ENCODE measurements at regions not wholly inside any gene's neighbourhood (a gene's known extent, or its start where the extent isn't known, plus 50 kb on each side); places are given as distances from the start of the nearest gene placed in this dataset.

DNA sequence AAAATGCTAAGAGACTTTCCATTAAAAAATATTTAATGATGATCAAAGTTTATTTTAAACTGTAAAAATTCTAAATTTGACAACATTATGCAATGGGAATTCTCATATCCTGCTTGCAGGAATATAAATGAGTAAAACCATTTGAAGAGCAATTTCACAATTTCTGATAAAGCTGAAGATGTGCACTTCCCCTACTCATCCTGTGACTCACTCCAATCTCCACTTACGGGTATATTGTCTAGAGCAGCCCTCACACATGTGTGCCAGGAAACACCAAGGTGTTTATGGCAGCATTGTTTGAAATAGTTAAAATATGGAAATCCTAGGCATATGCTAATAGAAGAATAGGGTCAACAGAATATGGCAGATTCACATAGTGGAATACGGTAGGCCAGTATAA lies 158.4 kb downstream of the PDHA2 start:
- no peak overlapping the region for H3K27ac ChIP-seq
- no peak overlapping the region for H3K4me3 ChIP-seq (ENCODE audit: low read depth, low read length)
- no peaks in the 10 kb centered on the region for H3K36me3 ChIP-seq
- DNase-seq, result no peak
- no peaks in the 10 kb centered on the region for H3K9me3 ChIP-seq (ENCODE audit: severe bottlenecking)
- H3K27me3 ChIP-seq (ENCODE audit: insufficient read depth, low read depth, severe bottlenecking), result no peaks in the 10 kb centered on the region
- TF ChIP-seq, protein P1, sequence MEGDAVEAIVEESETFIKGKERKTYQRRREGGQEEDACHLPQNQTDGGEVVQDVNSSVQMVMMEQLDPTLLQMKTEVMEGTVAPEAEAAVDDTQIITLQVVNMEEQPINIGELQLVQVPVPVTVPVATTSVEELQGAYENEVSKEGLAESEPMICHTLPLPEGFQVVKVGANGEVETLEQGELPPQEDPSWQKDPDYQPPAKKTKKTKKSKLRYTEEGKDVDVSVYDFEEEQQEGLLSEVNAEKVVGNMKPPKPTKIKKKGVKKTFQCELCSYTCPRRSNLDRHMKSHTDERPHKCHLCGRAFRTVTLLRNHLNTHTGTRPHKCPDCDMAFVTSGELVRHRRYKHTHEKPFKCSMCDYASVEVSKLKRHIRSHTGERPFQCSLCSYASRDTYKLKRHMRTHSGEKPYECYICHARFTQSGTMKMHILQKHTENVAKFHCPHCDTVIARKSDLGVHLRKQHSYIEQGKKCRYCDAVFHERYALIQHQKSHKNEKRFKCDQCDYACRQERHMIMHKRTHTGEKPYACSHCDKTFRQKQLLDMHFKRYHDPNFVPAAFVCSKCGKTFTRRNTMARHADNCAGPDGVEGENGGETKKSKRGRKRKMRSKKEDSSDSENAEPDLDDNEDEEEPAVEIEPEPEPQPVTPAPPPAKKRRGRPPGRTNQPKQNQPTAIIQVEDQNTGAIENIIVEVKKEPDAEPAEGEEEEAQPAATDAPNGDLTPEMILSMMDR (IDR thresholded peaks at IDR 0.05; ENCODE audit: low read depth, low read length), result no peak

DNA sequence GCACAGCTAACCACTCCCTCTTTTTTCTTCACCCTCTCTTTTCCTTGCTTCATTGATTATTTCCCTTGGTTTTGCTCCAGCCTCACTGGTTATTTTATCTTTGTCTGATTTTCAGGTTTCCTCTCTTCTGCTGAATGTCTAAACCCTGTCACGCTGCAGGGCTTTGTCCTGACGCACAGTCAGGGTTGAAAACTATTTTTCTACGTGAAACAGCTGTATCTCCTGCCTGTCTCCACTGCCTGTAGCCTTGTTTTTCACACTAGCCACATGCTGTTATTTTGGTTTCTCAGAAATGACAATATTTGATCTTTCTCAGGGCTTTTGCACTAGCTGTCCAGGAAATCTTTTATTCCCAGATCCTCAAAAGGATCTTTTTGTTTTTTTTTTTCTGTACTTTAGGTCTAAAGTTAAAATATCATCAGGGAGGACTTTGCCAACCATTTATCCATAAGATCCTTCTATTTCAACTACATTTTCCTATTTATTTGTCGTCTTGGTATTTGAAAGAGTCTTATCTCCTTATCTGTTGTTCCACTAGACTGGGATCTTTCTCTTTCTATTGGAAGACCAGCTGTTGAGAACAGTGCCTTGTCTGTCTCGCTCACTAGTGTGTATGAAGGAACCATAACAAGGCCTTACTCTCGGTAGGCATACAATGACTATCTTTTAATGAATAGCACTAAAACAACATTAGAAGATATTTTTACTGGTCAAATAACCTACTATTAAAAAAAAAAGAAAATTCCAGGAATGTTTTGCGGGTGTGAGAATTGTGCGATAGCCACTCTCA lies 164.3 kb downstream of the PDHA2 start:
- no peak overlapping the region for H3K27ac ChIP-seq
- TF ChIP-seq, protein P1 (IDR thresholded peaks at IDR 0.05; ENCODE audit: low read depth, low read length), result no peak
- no peak for DNase-seq

DNA sequence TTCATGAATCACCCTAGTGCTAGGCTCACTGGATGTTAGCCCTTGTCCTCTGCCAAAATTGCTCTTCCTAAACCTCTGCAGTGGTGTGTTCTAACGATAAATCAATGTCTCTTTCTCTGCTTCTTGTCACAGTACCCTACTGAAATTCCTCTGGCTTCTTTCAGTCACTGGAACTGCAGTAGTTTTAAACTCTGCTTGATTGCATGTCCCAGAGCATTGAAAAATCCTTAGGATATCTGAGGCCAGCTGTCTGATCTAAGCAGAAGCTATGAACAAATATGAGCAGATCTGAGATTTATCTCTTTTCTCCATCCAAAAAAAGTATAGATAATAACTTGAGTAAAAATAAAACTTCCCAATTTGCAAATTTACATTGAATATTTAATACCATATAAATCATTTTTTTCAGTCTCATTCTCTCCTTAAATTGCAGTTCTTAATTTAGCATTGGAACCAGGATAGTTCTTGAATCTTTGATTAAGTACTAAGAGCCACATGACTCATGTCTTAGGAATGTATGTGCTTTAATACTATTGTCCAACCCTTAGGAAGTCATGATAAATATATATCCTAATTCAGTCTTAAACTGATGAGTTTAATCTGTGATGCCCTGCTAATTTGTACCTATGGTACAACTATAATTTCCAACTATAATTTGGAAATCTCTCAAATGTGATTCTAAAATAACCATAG lies 169.7 kb downstream of the PDHA2 start:
- no peak for DNase-seq
- Histone ChIP-seq H3K4me3 (ENCODE audit: low read depth, low read length) (no peak overlapping the region), H3K36me3 (no peaks in the 10 kb centered on the region), H3K27ac (no peak overlapping the region), H3K9me3 (ENCODE audit: severe bottlenecking) (no peaks in the 10 kb centered on the region), H3K27me3 (ENCODE audit: insufficient read depth, low read depth, severe bottlenecking) (no peaks in the 10 kb centered on the region)
- TF ChIP-seq, protein P1 (IDR thresholded peaks at IDR 0.05; ENCODE audit: low read depth, low read length), result no peak

More for the DNA sequence above, 164.3 kb downstream of the PDHA2 start:
- H3K9me3 ChIP-seq (ENCODE audit: severe bottlenecking), result no peaks in the 10 kb centered on the region
- no peaks in the 10 kb centered on the region for H3K36me3 ChIP-seq
- H3K4me3 ChIP-seq (ENCODE audit: low read depth, low read length), result no peak overlapping the region
- H3K27me3 ChIP-seq (ENCODE audit: insufficient read depth, low read depth, severe bottlenecking), result no peaks in the 10 kb centered on the region

DNA sequence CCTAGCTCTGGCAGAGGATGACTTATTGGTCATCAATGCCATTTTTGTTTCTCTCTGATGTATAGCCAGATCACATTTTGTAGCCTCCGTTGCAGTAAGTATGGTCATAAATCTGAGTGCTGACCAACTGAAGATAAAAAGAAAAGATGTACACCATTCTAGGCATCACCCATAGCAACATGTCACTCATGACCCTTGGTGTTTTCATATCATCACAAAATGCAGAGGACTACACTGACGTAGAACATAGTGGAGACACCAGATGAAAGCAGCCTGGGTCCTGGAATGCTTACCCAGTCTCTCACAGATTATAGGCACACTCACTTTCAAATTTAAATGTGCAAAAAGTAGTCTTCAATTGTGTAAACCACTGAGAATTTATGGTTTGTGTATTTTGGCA lies 172.8 kb downstream of the PDHA2 start:
- Histone ChIP-seq H3K9me3 (ENCODE audit: severe bottlenecking) (no peaks in the 10 kb centered on the region), H3K27ac (no peak overlapping the region), H3K27me3 (ENCODE audit: insufficient read depth, low read depth, severe bottlenecking) (no peaks in the 10 kb centered on the region), H3K4me3 (ENCODE audit: low read depth, low read length) (no peak overlapping the region), H3K36me3 (no peaks in the 10 kb centered on the region)
- DNase-seq, result no peak
- TF ChIP-seq, protein P1 (IDR thresholded peaks at IDR 0.05; ENCODE audit: low read depth, low read length), result no peak

DNA sequence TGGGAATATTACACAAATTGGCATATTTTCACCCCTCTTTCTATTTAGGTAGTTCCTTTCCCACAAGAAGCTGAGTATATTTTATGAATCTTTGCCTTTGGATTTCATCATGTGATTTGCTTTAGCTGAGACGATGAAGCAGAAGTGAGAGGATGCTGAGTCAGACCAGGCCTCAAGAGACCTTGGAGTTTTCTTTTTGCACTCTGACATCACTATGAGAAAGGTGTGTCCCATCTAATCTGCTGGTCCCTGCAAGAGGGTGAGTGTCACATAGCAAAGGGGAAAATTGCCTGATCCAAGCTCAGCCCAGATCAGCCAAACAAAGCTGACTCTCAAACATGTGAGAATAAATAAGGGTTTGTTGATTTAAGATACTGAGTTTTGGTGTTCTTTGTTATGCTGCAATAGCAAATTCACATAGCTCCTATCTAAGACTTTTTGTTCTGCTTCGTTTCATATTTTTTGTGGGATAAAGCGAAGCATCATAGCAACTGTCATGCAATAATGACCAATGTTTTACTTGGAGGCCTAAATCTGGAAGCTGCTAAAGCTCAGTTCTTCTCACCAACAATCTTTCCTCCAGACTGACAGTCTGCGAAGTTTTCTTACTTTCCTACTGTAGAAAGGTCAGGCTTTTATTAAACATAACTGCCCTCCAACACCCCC lies 176.9 kb downstream of the PDHA2 start:
- TF ChIP-seq, protein P1 (IDR thresholded peaks at IDR 0.05; ENCODE audit: low read depth, low read length), result no peak
- Histone ChIP-seq H3K36me3 (no peaks in the 10 kb centered on the region), H3K9me3 (ENCODE audit: severe bottlenecking) (no peaks in the 10 kb centered on the region), H3K27ac (no peak overlapping the region), H3K27me3 (ENCODE audit: insufficient read depth, low read depth, severe bottlenecking) (no peaks in the 10 kb centered on the region), H3K4me3 (ENCODE audit: low read depth, low read length) (no peak overlapping the region)
- DNase-seq, result no peak

All from WERI-Rb-1 (cell line).